Keratinocyte (primary cell): ENCODE measurements at regions not wholly inside any gene's neighbourhood (a gene's known extent, or its start where the extent isn't known, plus 50 kb on each side); places are given as distances from the start of the nearest gene placed in this dataset.

Source experiments
- DNase-seq: peaks from one replicate; pipeline ENCODE4 v3.0.0-alpha.2; 2011; ENCODE audit warnings: low read depth, missing footprints, low spot score
- FAIRE-seq: peaks from 2 replicates; lab custom pipeline; 2011; peaks lifted over from hg19 to GRCh38; lab: Jason Lieb, UNC
- H2AFZ ChIP-seq: 2 replicates; pipeline ENCODE4 v1.6.0; 2012; ENCODE audit warnings: low read length, control low read depth, inconsistent platforms; ENCODE audit not compliant: control insufficient read depth
- H3K27ac ChIP-seq: 2 replicates; pipeline ENCODE4 v1.5.1; 2011; ENCODE audit warnings: low read length; ENCODE audit not compliant: control insufficient read depth, insufficient read depth
- H3K27me3 ChIP-seq: 3 replicates; pipeline ENCODE4 v1.6.0; 2011; ENCODE audit warnings: low read length; ENCODE audit not compliant: control insufficient read depth, insufficient read depth; ENCODE audit errors: extremely low read depth
- H3K36me3 ChIP-seq, 2 experiments: 2 replicates in 1 of 2; 3 replicates in 1 of 2; pipeline ENCODE4 v1.5.1; 2011; ENCODE audit warnings: low read length in 2 of 2, mild to moderate bottlenecking in 1 of 2; ENCODE audit not compliant: control insufficient read depth in 2 of 2, insufficient read depth in 2 of 2; ENCODE audit errors: extremely low read depth in 1 of 2
- H3K4me1 ChIP-seq: 3 replicates; pipeline ENCODE4 v1.5.1; 2011; ENCODE audit warnings: low read length; ENCODE audit not compliant: control insufficient read depth, insufficient read depth; ENCODE audit errors: extremely low read depth
- H3K4me2 ChIP-seq: 3 replicates; pipeline ENCODE4 v1.6.0; 2011; ENCODE audit warnings: low read depth, low read length; ENCODE audit not compliant: control insufficient read depth, insufficient read depth; ENCODE audit errors: extremely low read depth
- H3K4me3 ChIP-seq, 3 experiments: fragments of 200-600 bp in 1 of 3; sonication (generic) in 1 of 3; 2 replicates in 2 of 3; 3 replicates in 1 of 3; pipeline ENCODE4 v1.5.1; 2011 to 2016; ENCODE audit warnings: low read length in 3 of 3, mild to moderate bottlenecking in 3 of 3, control low read depth in 2 of 3, inconsistent platforms in 1 of 3, low read depth in 1 of 3, mixed read lengths in 1 of 3, mixed run types in 1 of 3, moderate library complexity in 1 of 3; ENCODE audit not compliant: control insufficient read depth in 2 of 3, insufficient read depth in 2 of 3; ENCODE audit errors: extremely low read depth in 1 of 3
- H3K79me2 ChIP-seq: 2 replicates; pipeline ENCODE4 v1.6.0; 2012; ENCODE audit warnings: low read length; ENCODE audit not compliant: control insufficient read depth, insufficient read depth
- H3K9ac ChIP-seq: 3 replicates; pipeline ENCODE4 v1.6.0; 2011; ENCODE audit warnings: low read length; ENCODE audit not compliant: control insufficient read depth, insufficient read depth; ENCODE audit errors: extremely low read depth
- H3K9me1 ChIP-seq: 3 replicates; pipeline ENCODE4 v1.6.0; 2011; ENCODE audit warnings: low read length; ENCODE audit not compliant: control insufficient read depth, insufficient read depth; ENCODE audit errors: extremely low read depth
- H3K9me3 ChIP-seq: 2 replicates; pipeline ENCODE4 v1.5.1; 2012; ENCODE audit warnings: low read depth, low read length; ENCODE audit not compliant: control insufficient read depth
- H4K20me1 ChIP-seq: 3 replicates; pipeline ENCODE4 v1.6.0; 2011; ENCODE audit warnings: low read length; ENCODE audit not compliant: control insufficient read depth, insufficient read depth; ENCODE audit errors: extremely low read depth
- EZH2 ChIP-seq: IDR thresholded peaks from one replicate; pipeline ENCODE4 v1.6.1; 2012; ENCODE audit warnings: inconsistent platforms, mild to moderate bottlenecking, low read length, moderate library complexity
- dilution Hi-C: fragments of 300-500 bp; cut with MboI; formaldehyde crosslinking; loops from one replicate; pipeline ENCODE4 v1.7.0; 2020; ENCODE audit warnings: low sequenced_read_pairs; ENCODE audit not compliant: extremely low pct_ligation_motif_present
- TF ChIP-seq, protein P1 (sequence below), 3 experiments: IDR thresholded peaks in 1 of 3; conservative IDR thresholded peaks in 1 of 3; optimal IDR thresholded peaks in 1 of 3; 2 replicates in 2 of 3; 3 replicates in 1 of 3; pipeline versions ENCODE3 to v1.5.1; 2011; ENCODE audit warnings: low read length in 3 of 3, mild to moderate bottlenecking in 3 of 3, moderate library complexity in 2 of 3, control low read depth in 1 of 3, inconsistent platforms in 1 of 3; ENCODE audit not compliant: insufficient read depth in 2 of 3; ENCODE audit errors: extremely low read depth in 1 of 3

DNA sequence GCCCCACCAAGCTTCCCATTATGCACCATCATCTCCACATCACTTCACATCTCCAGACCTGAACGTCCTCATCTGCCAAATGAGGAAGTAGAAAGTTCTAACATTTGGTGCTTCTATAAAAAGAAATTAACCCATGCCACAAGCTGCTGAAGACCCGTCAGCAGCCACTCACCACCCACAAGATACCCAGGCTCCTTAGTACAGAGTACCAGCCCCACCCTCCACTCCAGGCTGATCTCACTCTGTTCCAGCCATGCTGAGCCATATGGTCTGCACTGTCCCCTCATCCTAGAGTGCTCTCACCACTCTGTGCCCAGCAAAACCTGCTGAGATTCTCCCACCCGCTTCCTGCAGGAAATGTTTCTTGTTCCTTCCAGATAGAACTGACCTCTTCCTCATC is 240.8 kb upstream of the PPARGC1A start:
- no peaks in the 10 kb centered on the region for H3K79me2 ChIP-seq
- no peak overlapping the region for H3K9ac ChIP-seq
- no peaks in the 10 kb centered on the region for H3K36me3 ChIP-seq
- FAIRE-seq, result no peak
- no peak overlapping the region for H2AFZ ChIP-seq
- no peak overlapping the region for H3K4me3 ChIP-seq
- dilution Hi-C loops, result no loop called here
- no peaks in the 10 kb centered on the region for H3K9me1 ChIP-seq
- H3K27ac ChIP-seq, result no peak overlapping the region
- no peak for TF ChIP-seq EZH2
- TF ChIP-seq, protein P1, sequence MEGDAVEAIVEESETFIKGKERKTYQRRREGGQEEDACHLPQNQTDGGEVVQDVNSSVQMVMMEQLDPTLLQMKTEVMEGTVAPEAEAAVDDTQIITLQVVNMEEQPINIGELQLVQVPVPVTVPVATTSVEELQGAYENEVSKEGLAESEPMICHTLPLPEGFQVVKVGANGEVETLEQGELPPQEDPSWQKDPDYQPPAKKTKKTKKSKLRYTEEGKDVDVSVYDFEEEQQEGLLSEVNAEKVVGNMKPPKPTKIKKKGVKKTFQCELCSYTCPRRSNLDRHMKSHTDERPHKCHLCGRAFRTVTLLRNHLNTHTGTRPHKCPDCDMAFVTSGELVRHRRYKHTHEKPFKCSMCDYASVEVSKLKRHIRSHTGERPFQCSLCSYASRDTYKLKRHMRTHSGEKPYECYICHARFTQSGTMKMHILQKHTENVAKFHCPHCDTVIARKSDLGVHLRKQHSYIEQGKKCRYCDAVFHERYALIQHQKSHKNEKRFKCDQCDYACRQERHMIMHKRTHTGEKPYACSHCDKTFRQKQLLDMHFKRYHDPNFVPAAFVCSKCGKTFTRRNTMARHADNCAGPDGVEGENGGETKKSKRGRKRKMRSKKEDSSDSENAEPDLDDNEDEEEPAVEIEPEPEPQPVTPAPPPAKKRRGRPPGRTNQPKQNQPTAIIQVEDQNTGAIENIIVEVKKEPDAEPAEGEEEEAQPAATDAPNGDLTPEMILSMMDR (optimal IDR thresholded peaks at IDR 0.05 in 1 of 3, IDR thresholded peaks at IDR 0.05 in 1 of 3, conservative IDR thresholded peaks at IDR 0.05 in 1 of 3; ENCODE audit: extremely low read depth in 1 of 3, insufficient read depth in 2 of 3, low read length in 3 of 3), result no peak
- no peaks in the 10 kb centered on the region for H3K4me1 ChIP-seq
- no peaks in the 10 kb centered on the region for H3K27me3 ChIP-seq
- H3K9me3 ChIP-seq, result no peaks in the 10 kb centered on the region
- H4K20me1 ChIP-seq, result no peaks in the 10 kb centered on the region
- DNase-seq, result no peak
- no peak overlapping the region for H3K4me2 ChIP-seq

DNA sequence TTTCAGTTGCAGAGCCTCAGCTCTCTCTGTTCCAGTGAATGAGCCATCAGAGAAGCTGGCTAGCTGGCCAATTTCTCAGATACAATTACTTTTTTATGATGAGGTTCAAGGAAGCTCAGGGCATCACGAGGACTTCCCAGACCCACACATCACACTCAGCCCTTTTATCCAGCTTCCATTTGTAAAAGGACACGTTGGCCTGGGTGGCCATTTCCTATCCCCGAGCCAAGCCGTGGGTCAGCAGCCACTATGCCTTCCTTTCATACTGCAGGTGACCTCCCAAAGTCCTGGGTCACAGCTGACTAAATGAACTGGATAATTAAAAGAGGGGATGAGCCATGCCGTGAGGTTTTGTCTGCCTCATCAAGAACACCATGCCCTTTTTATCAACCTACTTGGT is 236.9 kb upstream of the PPARGC1A start:
- FAIRE-seq (no peak), DNase-seq (no peak)
- Histone ChIP-seq H3K4me1 (no peaks in the 10 kb centered on the region), H3K9me1 (no peaks in the 10 kb centered on the region), H3K27ac (no peak overlapping the region), H3K9ac (no peak overlapping the region), H2AFZ (no peak overlapping the region), H3K9me3 (no peaks in the 10 kb centered on the region), H3K27me3 (no peaks in the 10 kb centered on the region), H3K36me3 (no peaks in the 10 kb centered on the region), H4K20me1 (no peaks in the 10 kb centered on the region), H3K4me2 (no peak overlapping the region), H3K79me2 (no peaks in the 10 kb centered on the region), H3K4me3 (no peak overlapping the region)
- no peak for TF ChIP-seq EZH2
- TF ChIP-seq, protein P1 (optimal IDR thresholded peaks at IDR 0.05 in 1 of 3, IDR thresholded peaks at IDR 0.05 in 1 of 3, conservative IDR thresholded peaks at IDR 0.05 in 1 of 3; ENCODE audit: extremely low read depth in 1 of 3, insufficient read depth in 2 of 3, low read length in 3 of 3), result no peak
- dilution Hi-C loops, result no loop called here
